ENCODE measurements at regions not wholly inside any gene's neighbourhood (a gene's known extent, or its start where the extent isn't known, plus 50 kb on each side); places are given as distances from the start of the nearest gene placed in this dataset.

- TF ChIP-seq TAF1 (IDR thresholded peaks at IDR 0.05; ENCODE audit: borderline replicate concordance, insufficient read depth, low read length), result no peak
- no peak for TF ChIP-seq POLR2AphosphoS5 (IDR thresholded peaks at IDR 0.05; ENCODE audit: low read depth, low read length)
- TF ChIP-seq REST (IDR thresholded peaks at IDR 0.05; ENCODE audit: insufficient read depth in 1 of 2, low read depth in 2 of 2, low read length in 2 of 2), result no peak
- no peak for TF ChIP-seq SIN3A (IDR thresholded peaks at IDR 0.05; ENCODE audit: borderline replicate concordance, insufficient read depth, low read length)
Observed at GRCh38 chr3:107951126-107951525, 139.7 kb downstream of the CD47 start.

Data from PFSK-1 (cell line).